SK-N-SH treated with all-trans-retinoic acid at 6 μM for 48 hours (cell line): ENCODE measurements at regions not wholly inside any gene's neighbourhood (a gene's known extent, or its start where the extent isn't known, plus 50 kb on each side); places are given as distances from the start of the nearest gene placed in this dataset.

Experiments
- ARNTL ChIP-seq: fragments of 450-650 bp; formaldehyde crosslinking; IDR thresholded peaks from 2 replicates; pipeline ENCODE4 v1.5.0; 2020; ENCODE audit warnings: low read depth, mild to moderate bottlenecking, moderate library complexity, borderline replicate concordance
- CSDC2 ChIP-seq: fragments of 250-450 bp; sonication (Bioruptor Pico); IDR thresholded peaks from 2 replicates; pipeline ENCODE4 v1.5.0; 2020; ENCODE audit warnings: mild to moderate bottlenecking, moderate library complexity
- ESRRG ChIP-seq: fragments of 250-450 bp; sonication (Bioruptor Pico); IDR thresholded peaks from 2 replicates; pipeline ENCODE4 v1.6.1; 2021; ENCODE audit warnings: mild to moderate bottlenecking
- RARB ChIP-seq: fragments of 250-450 bp; sonication (Bioruptor Pico); IDR thresholded peaks from 2 replicates; pipeline ENCODE4 v1.8.0; 2021; ENCODE audit warnings: mild to moderate bottlenecking, moderate library complexity

DNA sequence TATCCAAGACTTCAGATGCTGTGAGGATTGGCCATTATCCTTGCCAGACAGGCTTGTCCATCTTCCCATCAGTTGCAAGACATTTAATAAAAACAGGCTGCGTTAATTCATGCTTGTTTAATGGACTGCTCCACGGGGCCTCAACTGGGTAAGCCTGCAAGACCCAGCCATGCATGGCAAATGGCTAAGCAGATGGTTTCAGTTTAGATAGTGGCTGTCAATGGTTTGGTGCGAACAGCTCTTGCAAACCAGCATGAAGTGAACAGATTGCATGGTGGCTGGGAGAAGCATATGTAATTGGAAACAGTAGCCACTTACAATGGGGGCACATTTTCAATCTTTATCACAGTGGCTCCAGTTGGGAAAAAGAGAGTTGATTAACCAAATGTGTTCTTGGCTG lies 628.2 kb upstream of the KLF4 start:
- TF ChIP-seq ESRRG (CRISPR knock-in tag) (no peak), CSDC2 (CRISPR knock-in tag) (no peak), ARNTL (CRISPR knock-in tag) (no peak), RARB (CRISPR knock-in tag) (no peak)
